ENCODE measurements at regions not wholly inside any gene's neighbourhood (a gene's known extent, or its start where the extent isn't known, plus 50 kb on each side); places are given as distances from the start of the nearest gene placed in this dataset.

GRCh38 chr2:100215371-100215770 lies 73.0 kb upstream of the AFF3 start:
- TF ChIP-seq ZNF512 (CRISPR knock-in tag; IDR thresholded peaks at IDR 0.05; ENCODE audit: borderline replicate concordance) (no peak), CTCF (IDR thresholded peaks at IDR 0.05) (no peak), IRF1 (CRISPR knock-in tag; IDR thresholded peaks at IDR 0.05) (no peak), USF2 (CRISPR knock-in tag; IDR thresholded peaks at IDR 0.05) (no peak), ZNF138 (CRISPR knock-in tag; conservative IDR thresholded peaks at IDR 0.05) (no peak)

Data from WTC11 (cell line).